ENCODE measurements at regions not wholly inside any gene's neighbourhood (a gene's known extent, or its start where the extent isn't known, plus 50 kb on each side); places are given as distances from the start of the nearest gene placed in this dataset.

DNA sequence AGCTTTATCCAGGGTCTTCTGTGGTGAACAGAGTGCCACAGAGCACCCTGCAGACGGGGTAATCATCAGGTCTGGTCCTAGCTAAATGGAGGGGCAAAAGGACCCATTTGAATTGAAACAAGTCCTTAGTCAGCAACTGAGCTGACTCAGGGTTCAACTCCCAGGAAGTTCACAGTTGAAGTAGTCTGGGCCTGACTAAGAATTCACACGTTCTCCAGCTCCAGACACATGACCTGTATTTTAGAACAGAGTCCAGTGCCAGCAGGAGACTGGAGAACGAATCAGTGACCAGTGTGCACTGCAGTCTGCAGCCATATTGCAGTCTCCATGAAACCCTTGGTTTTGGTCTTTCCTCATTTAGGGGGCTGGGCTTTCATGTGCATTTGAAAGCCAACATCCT, 85.2 kb downstream of the ELOVL4 start:
- Histone ChIP-seq H3K4me3 (ENCODE audit: control insufficient read depth in 2 of 3, extremely low read depth in 1 of 3, insufficient read depth in 2 of 3, low read depth in 1 of 3, low read length in 3 of 3) (no peak overlapping the region), H3K4me2 (ENCODE audit: control insufficient read depth, extremely low read depth, insufficient read depth, low read depth, low read length) (no peak overlapping the region), H4K20me1 (ENCODE audit: control insufficient read depth, extremely low read depth, insufficient read depth, low read length) (no peaks in the 10 kb centered on the region), H3K36me3 (ENCODE audit: control insufficient read depth in 2 of 2, extremely low read depth in 1 of 2, insufficient read depth in 2 of 2, low read length in 2 of 2) (no peaks in the 10 kb centered on the region), H3K27me3 (ENCODE audit: control insufficient read depth, extremely low read depth, insufficient read depth, low read length) (no peaks in the 10 kb centered on the region), H3K4me1 (ENCODE audit: control insufficient read depth, extremely low read depth, insufficient read depth, low read length) (no peaks in the 10 kb centered on the region), H2AFZ (ENCODE audit: control insufficient read depth, low read length) (no peak overlapping the region), H3K9me1 (ENCODE audit: control insufficient read depth, extremely low read depth, insufficient read depth, low read length) (no peaks in the 10 kb centered on the region), H3K79me2 (ENCODE audit: control insufficient read depth, insufficient read depth, low read length) (no peaks in the 10 kb centered on the region), H3K9ac (ENCODE audit: control insufficient read depth, extremely low read depth, insufficient read depth, low read length) (no peak overlapping the region), H3K27ac (ENCODE audit: control insufficient read depth, insufficient read depth, low read length) (no peak overlapping the region), H3K9me3 (ENCODE audit: control insufficient read depth, low read depth, low read length) (no peaks in the 10 kb centered on the region)
- DNase-seq (ENCODE audit: low read depth, low spot score), result no peak
- dilution Hi-C loops (cut with MboI; ENCODE audit: extremely low pct_ligation_motif_present, low sequenced_read_pairs), result no loop called here
- no peak for FAIRE-seq
- TF ChIP-seq CTCF (optimal IDR thresholded peaks at IDR 0.05 in 1 of 3, IDR thresholded peaks at IDR 0.05 in 1 of 3, conservative IDR thresholded peaks at IDR 0.05 in 1 of 3; ENCODE audit: extremely low read depth in 1 of 3, insufficient read depth in 2 of 3, low read length in 3 of 3), result no peak
- no peak for TF ChIP-seq EZH2 (IDR thresholded peaks at IDR 0.05; ENCODE audit: low read length)

GRCh38 chr6:79861023-79861422, 86.3 kb downstream of the ELOVL4 start:
- Histone ChIP-seq H3K27me3 (ENCODE audit: control insufficient read depth, extremely low read depth, insufficient read depth, low read length) (no peaks in the 10 kb centered on the region), H3K9ac (ENCODE audit: control insufficient read depth, extremely low read depth, insufficient read depth, low read length) (no peak overlapping the region), H3K79me2 (ENCODE audit: control insufficient read depth, insufficient read depth, low read length) (no peaks in the 10 kb centered on the region), H4K20me1 (ENCODE audit: control insufficient read depth, extremely low read depth, insufficient read depth, low read length) (no peaks in the 10 kb centered on the region), H3K27ac (ENCODE audit: control insufficient read depth, insufficient read depth, low read length) (no peak overlapping the region), H3K36me3 (ENCODE audit: control insufficient read depth in 2 of 2, extremely low read depth in 1 of 2, insufficient read depth in 2 of 2, low read length in 2 of 2) (no peaks in the 10 kb centered on the region), H2AFZ (ENCODE audit: control insufficient read depth, low read length) (no peak overlapping the region), H3K4me2 (ENCODE audit: control insufficient read depth, extremely low read depth, insufficient read depth, low read depth, low read length) (no peak overlapping the region), H3K9me3 (ENCODE audit: control insufficient read depth, low read depth, low read length) (no peaks in the 10 kb centered on the region), H3K9me1 (ENCODE audit: control insufficient read depth, extremely low read depth, insufficient read depth, low read length) (no peaks in the 10 kb centered on the region), H3K4me3 (ENCODE audit: control insufficient read depth in 2 of 3, extremely low read depth in 1 of 3, insufficient read depth in 2 of 3, low read depth in 1 of 3, low read length in 3 of 3) (no peak overlapping the region), H3K4me1 (ENCODE audit: control insufficient read depth, extremely low read depth, insufficient read depth, low read length) (no peaks in the 10 kb centered on the region)
- DNase-seq (ENCODE audit: low read depth, low spot score), result no peak
- dilution Hi-C loops (cut with MboI; ENCODE audit: extremely low pct_ligation_motif_present, low sequenced_read_pairs), result no loop called here
- no peak for TF ChIP-seq EZH2 (IDR thresholded peaks at IDR 0.05; ENCODE audit: low read length)
- TF ChIP-seq CTCF (optimal IDR thresholded peaks at IDR 0.05 in 1 of 3, IDR thresholded peaks at IDR 0.05 in 1 of 3, conservative IDR thresholded peaks at IDR 0.05 in 1 of 3; ENCODE audit: extremely low read depth in 1 of 3, insufficient read depth in 2 of 3, low read length in 3 of 3), result no peak
- no peak for FAIRE-seq

Measured in keratinocyte (primary cell).